Prostate gland (tissue), 2 donors: ENCODE measurements at regions not wholly inside any gene's neighbourhood (a gene's known extent, or its start where the extent isn't known, plus 50 kb on each side); places are given as distances from the start of the nearest gene placed in this dataset.
"Not testable (repeated sequence)": the region's sequence is repeated elsewhere in the genome, so short reads cannot be mapped to it uniquely, and the experiment has no call there.

Experiments
- DNase-seq: peaks from one replicate; pipeline ENCODE4 v3.0.0-alpha.2; 2019; ENCODE audit warnings: low spot score
- H3K27ac ChIP-seq, 2 donors: fragments of 200-600 bp; sonication (generic); 2 replicates each; pipeline ENCODE4 v1.5.1; 2017 to 2019
- H3K27me3 ChIP-seq: fragments of 200-600 bp; sonication (generic); replicated peaks from 2 replicates; pipeline ENCODE4 v1.5.1; 2019; ENCODE audit not compliant: insufficient read depth
- H3K36me3 ChIP-seq, 2 donors: fragments of 200-600 bp; sonication (generic); 1 replicate in 1 of 2; 2 replicates in 1 of 2; pipeline versions ENCODE4 v1.5.1 to v1.8.1; 2017 to 2019
- H3K4me1 ChIP-seq: fragments of 200-600 bp; sonication (generic); replicated peaks from 2 replicates; pipeline ENCODE4 v1.5.1; 2019
- H3K4me3 ChIP-seq, 2 donors: fragments of 200-600 bp; sonication (generic); 2 replicates each; pipeline ENCODE4 v1.5.1; 2017 to 2019
- H3K9me3 ChIP-seq: fragments of 200-600 bp; sonication (generic); 2 replicates; pipeline ENCODE4 v1.5.1; 2017
- CTCF ChIP-seq, 4 experiments: fragments of 200-600 bp in 2 of 4; fragments of 450-650 bp in 2 of 4; sonication (generic) in 2 of 4; IDR thresholded peaks; 1 replicate in 3 of 4; 2 replicates in 1 of 4; pipeline ENCODE4 v1.5.1; 2016 to 2019; ENCODE audit warnings: antibody characterized with exemption in 4 of 4, mild to moderate bottlenecking in 2 of 4, moderate library complexity in 2 of 4
- POLR2A ChIP-seq: fragments of 450-650 bp; IDR thresholded peaks from one replicate; pipeline ENCODE4 v1.6.1; 2016; ENCODE audit warnings: antibody characterized with exemption, mild to moderate bottlenecking
- POLR2AphosphoS5 ChIP-seq: sonication (generic); formaldehyde crosslinking; IDR thresholded peaks from one replicate; pipeline ENCODE4 v1.6.1; 2017; ENCODE audit warnings: antibody characterized with exemption
- WGBS: methylation state at CpG from one replicate; pipeline ENCODE4 v1.1.5; 2018; 5-methylcytosine and 5-hydroxymethylcytosine counted together
- intact Hi-C: fragments of 100-400 bp; cut with DNase I; formaldehyde crosslinking; loops from one replicate; pipeline ENCODE4 v1.14.2; 2022

- Histone ChIP-seq H3K27me3 (no peaks in the 10 kb centered on the region), H3K27ac (no peak overlapping the region), H3K36me3 (no peaks in the 10 kb centered on the region), H3K4me1 (no peaks in the 10 kb centered on the region), H3K9me3 (no peaks in the 10 kb centered on the region), H3K4me3 (no peak overlapping the region)
- no peak for DNase-seq
- no peak for TF ChIP-seq POLR2A
- intact Hi-C loops, result no loop called here
- 61% methylated on average over 6 of the region's 6 CpGs for WGBS
Measured at GRCh38 chr14:48323665-48324064, 648.3 kb upstream of the MDGA2 start.

- intact Hi-C loops, result no loop called here
- Histone ChIP-seq H3K27me3 (no peaks in the 10 kb centered on the region), H3K9me3 (no peaks in the 10 kb centered on the region), H3K36me3 (no peaks in the 10 kb centered on the region), H3K4me1 (no peaks in the 10 kb centered on the region), H3K27ac (no peak overlapping the region), H3K4me3 (no peak overlapping the region)
- DNase-seq, result no peak
- TF ChIP-seq POLR2AphosphoS5 (no peak), CTCF (IDR thresholded peaks at IDR 0.05) (no peak), POLR2A (no peak)
Measured at GRCh38 chr14:48319823-48320222, 644.4 kb upstream of the MDGA2 start.

- Histone ChIP-seq H3K27me3 (no peaks in the 10 kb centered on the region), H3K4me1 (no peaks in the 10 kb centered on the region), H3K27ac (no peak overlapping the region), H3K9me3 (no peaks in the 10 kb centered on the region), H3K36me3 (no peaks in the 10 kb centered on the region), H3K4me3 (no peak overlapping the region)
- 87% methylated on average over 3 of the region's 3 CpGs for WGBS
- TF ChIP-seq POLR2A (no peak), CTCF (IDR thresholded peaks at IDR 0.05) (no peak), POLR2AphosphoS5 (no peak)
- intact Hi-C loops, result no loop called here
- no peak for DNase-seq
Measured at GRCh38 chr14:48304729-48305128, 629.3 kb upstream of the MDGA2 start.

- no peak for DNase-seq
- intact Hi-C loops, result no loop called here
- H3K9me3 ChIP-seq, result no peaks in the 10 kb centered on the region
- no peak for TF ChIP-seq CTCF (IDR thresholded peaks at IDR 0.05)
- TF ChIP-seq POLR2AphosphoS5, result no peak
- TF ChIP-seq POLR2A, result no peak
- no peaks in the 10 kb centered on the region for H3K36me3 ChIP-seq
- no peaks in the 10 kb centered on the region for H3K27me3 ChIP-seq
- H3K4me3 ChIP-seq, result no peak overlapping the region
- H3K27ac ChIP-seq, result no peak overlapping the region
- H3K4me1 ChIP-seq, result no peaks in the 10 kb centered on the region
Measured at GRCh38 chr14:48289701-48290100, 614.3 kb upstream of the MDGA2 start.

- H3K4me1 ChIP-seq, H3K4me3 ChIP-seq, H3K9me3 ChIP-seq, intact Hi-C loops, DNase-seq, H3K27me3 ChIP-seq, H3K27ac ChIP-seq, H3K36me3 ChIP-seq: not testable (repeated sequence)
- 98% methylated on average over 11 of the region's 11 CpGs for whole genome bisulfite sequencing
Measured at GRCh38 chr14:48285217-48285616, 609.8 kb upstream of the MDGA2 start.

- TF ChIP-seq POLR2A (no peak), POLR2AphosphoS5 (no peak), CTCF (IDR thresholded peaks at IDR 0.05) (no peak)
- Histone ChIP-seq H3K4me1 (no peaks in the 10 kb centered on the region), H3K27me3 (no peaks in the 10 kb centered on the region), H3K36me3 (no peaks in the 10 kb centered on the region), H3K4me3 (no peak overlapping the region), H3K27ac (no peak overlapping the region), H3K9me3 (no peaks in the 10 kb centered on the region)
- no peak for DNase-seq
- intact Hi-C loops, result no loop called here
Measured at GRCh38 chr14:48275301-48275700, 599.9 kb upstream of the MDGA2 start.
